SK-N-SH (cell line): ENCODE measurements at regions not wholly inside any gene's neighbourhood (a gene's known extent, or its start where the extent isn't known, plus 50 kb on each side); places are given as distances from the start of the nearest gene placed in this dataset.

ENCODE experiments used
- CTCF ChIP-seq: fragments of 200-600 bp; sonication (generic); IDR thresholded peaks from 2 replicates; pipeline ENCODE4 v1.6.1; 2017; ENCODE audit warnings: antibody characterized with exemption, mild to moderate bottlenecking, moderate library complexity
- ELF1 ChIP-seq: IDR thresholded peaks from 2 replicates; pipeline ENCODE4 v1.4.0; 2012
- EP300 ChIP-seq, 2 experiments: IDR thresholded peaks; 2 replicates each; pipeline versions ENCODE4 v1.4.0 to v1.6.1; 2012; ENCODE audit warnings: borderline replicate concordance in 1 of 2, low read depth in 1 of 2, low read length in 1 of 2
- GABPA ChIP-seq: IDR thresholded peaks from 2 replicates; pipeline ENCODE4 v1.4.0; 2012; ENCODE audit warnings: low read depth, mild to moderate bottlenecking
- JUND ChIP-seq: IDR thresholded peaks from 2 replicates; pipeline ENCODE4 v1.4.0; 2012
- MAX ChIP-seq: IDR thresholded peaks from 2 replicates; pipeline ENCODE4 v1.4.0; 2012; ENCODE audit warnings: low read depth
- NRF1 ChIP-seq: IDR thresholded peaks from 2 replicates; pipeline ENCODE4 v1.6.1; 2012; ENCODE audit warnings: low read depth, mild to moderate bottlenecking, low read length
- POLR2AphosphoS5 ChIP-seq: IDR thresholded peaks from 2 replicates; pipeline ENCODE4 v1.6.1; 2012; ENCODE audit warnings: low read depth, low read length
- RAD21 ChIP-seq: IDR thresholded peaks from 2 replicates; pipeline ENCODE4 v1.6.1; 2012; ENCODE audit warnings: mild to moderate bottlenecking, low read length
- RFX5 ChIP-seq: IDR thresholded peaks from 2 replicates; pipeline ENCODE4 v1.6.1; 2012; ENCODE audit warnings: mild to moderate bottlenecking, improper control_type of control experiment, low read length
- RXRA ChIP-seq: IDR thresholded peaks from 2 replicates; pipeline ENCODE4 v1.4.0; 2012; ENCODE audit warnings: low read depth, mild to moderate bottlenecking, borderline replicate concordance
- SIN3A ChIP-seq: IDR thresholded peaks from 2 replicates; pipeline ENCODE4 v1.6.1; 2012; ENCODE audit warnings: low read depth, mild to moderate bottlenecking, low read length, moderate library complexity, borderline replicate concordance
- TAF1 ChIP-seq: IDR thresholded peaks from 2 replicates; pipeline ENCODE4 v1.6.1; 2012; ENCODE audit warnings: low read depth, mild to moderate bottlenecking, low read length, moderate library complexity, borderline replicate concordance
- USF2 ChIP-seq: fragments of 150-350 bp; IDR thresholded peaks from 2 replicates; pipeline ENCODE4 v1.6.1; 2017; ENCODE audit warnings: antibody characterized with exemption, low read length, low read depth, borderline replicate concordance

GRCh38 chr2:203590496-203590895, 55.4 kb upstream of the RAPH1 start:
- no peak for TF ChIP-seq CTCF
- no peak for TF ChIP-seq SIN3A
- no peak for TF ChIP-seq MAX
- no peak for TF ChIP-seq POLR2AphosphoS5
- no peak for TF ChIP-seq EP300 (IDR thresholded peaks at IDR 0.05; ENCODE audit: borderline replicate concordance in 1 of 2, low read depth in 1 of 2, low read length in 1 of 2)
- TF ChIP-seq JUND, result no peak
- TF ChIP-seq GABPA, result no peak
- no peak for TF ChIP-seq RXRA
- no peak for TF ChIP-seq RAD21
- TF ChIP-seq ELF1, result no peak
- TF ChIP-seq RFX5, result no peak
- no peak for TF ChIP-seq USF2
- TF ChIP-seq NRF1, result no peak
- no peak for TF ChIP-seq TAF1
